ENCODE measurements at regions not wholly inside any gene's neighbourhood (a gene's known extent, or its start where the extent isn't known, plus 50 kb on each side); places are given as distances from the start of the nearest gene placed in this dataset.

DNA sequence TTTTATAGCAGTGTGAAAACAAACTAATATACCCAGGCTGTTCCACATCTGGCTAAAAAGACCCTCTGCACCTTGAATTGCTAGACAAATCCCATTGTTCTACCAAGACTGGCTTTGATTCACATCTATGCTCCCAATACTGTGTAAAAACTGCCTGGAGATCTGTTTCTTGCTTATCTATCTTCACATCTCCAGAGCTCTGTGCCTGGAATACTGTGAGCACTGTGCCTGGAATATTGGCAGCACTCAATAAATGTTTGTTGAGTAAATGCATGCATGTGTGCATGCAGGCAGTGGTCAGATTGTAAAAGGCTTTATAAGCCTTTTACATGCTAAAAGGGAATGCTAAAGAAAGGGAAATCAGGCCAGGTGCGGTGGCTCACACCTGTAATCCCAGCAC is 75.5 kb upstream of the APP start:
- Histone ChIP-seq H4K20me1 (replicated peaks; ENCODE audit: control insufficient read depth, insufficient read depth, low read length) (no peaks in the 10 kb centered on the region), H3K4me2 (ENCODE audit: insufficient read depth, low read length) (no peak overlapping the region), H3K36me3 (ENCODE audit: control insufficient read depth, insufficient read depth, low read length) (no peaks in the 10 kb centered on the region), H3K27ac (ENCODE audit: extremely low read depth, low read depth, low read length) (no peak overlapping the region), H3K9me3 (replicated peaks; ENCODE audit: control insufficient read depth, insufficient read depth, low read depth, low read length) (no peaks in the 10 kb centered on the region), H2AFZ (ENCODE audit: low read depth, low read length) (no peak overlapping the region), H3K4me3 (no peak overlapping the region), H3K4me1 (replicated peaks in 1 of 2; ENCODE audit: control insufficient read depth in 2 of 2, insufficient read depth in 2 of 2, low read length in 2 of 2) (no peaks in the 10 kb centered on the region), H3K27me3 (ENCODE audit: control insufficient read depth in 2 of 2, insufficient read depth in 2 of 2, low read length in 2 of 2) (no peaks in the 10 kb centered on the region), H3K79me2 (ENCODE audit: control insufficient read depth, insufficient read depth, low read length) (no peaks in the 10 kb centered on the region), H3K9me1 (ENCODE audit: control insufficient read depth, insufficient read depth, low read length) (no peaks in the 10 kb centered on the region), H3K9ac (ENCODE audit: insufficient read depth in 1 of 2, low read depth in 2 of 2, low read length in 2 of 2) (no peak overlapping the region)
- DNase-seq (ENCODE audit: extremely low read depth in 1 of 4, low spot score in 3 of 4) (no peak), FAIRE-seq (no peak), ATAC-seq (no peak)
- ChIA-PET CTCF (ENCODE audit: low intra/inter-chr PET ratio) (no interaction called here), POLR2A (no interaction called here)
- in situ Hi-C loops (cut with MboI) (no loop called here), intact Hi-C loops (cut with micrococcal nuclease) (no loop called here)
- TF ChIP-seq COPS2 (conservative IDR thresholded peaks at IDR 0.05) (no peak), CEBPB (tag; IDR thresholded peaks at IDR 0.05) (no peak), RBM25 (IDR thresholded peaks at IDR 0.05; ENCODE audit: low read depth, low read length, severe bottlenecking) (no peak), HNRNPK (IDR thresholded peaks at IDR 0.05; ENCODE audit: low read depth, low read length, poor library complexity, severe bottlenecking) (no peak)
- WGBS (ENCODE audit: insufficient coverage, low coverage, missing lambda C conversion rate): 0% methylated on average over 1 of the region's 1 CpG
- BruUV-seq (replicated peaks): no TSS peak

DNA sequence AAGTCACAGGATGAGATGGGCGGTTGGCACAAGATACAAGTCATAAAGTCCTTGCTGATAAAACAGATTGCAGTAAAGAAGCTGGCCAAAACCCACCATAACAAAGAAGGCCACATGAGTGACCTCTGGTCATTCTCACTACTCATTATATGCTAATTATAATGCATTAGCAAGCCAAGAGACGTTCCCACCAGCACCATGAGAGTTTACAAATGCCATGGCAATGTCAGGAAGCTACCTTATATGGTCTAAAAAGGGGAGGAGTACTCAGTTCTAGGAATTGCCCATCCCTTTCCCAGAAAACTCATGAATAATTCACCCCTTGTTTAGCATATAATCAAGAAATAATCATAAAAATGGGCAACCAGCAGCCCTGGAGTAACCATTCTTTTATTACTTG is 74.9 kb upstream of the APP start:
- Histone ChIP-seq H3K79me2 (ENCODE audit: control insufficient read depth, insufficient read depth, low read length) (no peaks in the 10 kb centered on the region), H3K9ac (ENCODE audit: insufficient read depth in 1 of 2, low read depth in 2 of 2, low read length in 2 of 2) (no peak overlapping the region), H3K27me3 (ENCODE audit: control insufficient read depth in 2 of 2, insufficient read depth in 2 of 2, low read length in 2 of 2) (no peaks in the 10 kb centered on the region), H3K4me3 (no peak overlapping the region), H3K4me1 (replicated peaks in 1 of 2; ENCODE audit: control insufficient read depth in 2 of 2, insufficient read depth in 2 of 2, low read length in 2 of 2) (no peaks in the 10 kb centered on the region), H4K20me1 (replicated peaks; ENCODE audit: control insufficient read depth, insufficient read depth, low read length) (no peaks in the 10 kb centered on the region), H3K27ac (ENCODE audit: extremely low read depth, low read depth, low read length) (no peak overlapping the region), H3K9me3 (replicated peaks; ENCODE audit: control insufficient read depth, insufficient read depth, low read depth, low read length) (no peaks in the 10 kb centered on the region), H2AFZ (ENCODE audit: low read depth, low read length) (no peak overlapping the region), H3K9me1 (ENCODE audit: control insufficient read depth, insufficient read depth, low read length) (no peaks in the 10 kb centered on the region), H3K36me3 (ENCODE audit: control insufficient read depth, insufficient read depth, low read length) (no peaks in the 10 kb centered on the region), H3K4me2 (ENCODE audit: insufficient read depth, low read length) (no peak overlapping the region)
- intact Hi-C loops (cut with micrococcal nuclease) (no loop called here), in situ Hi-C loops (cut with MboI) (no loop called here)
- FAIRE-seq (no peak), DNase-seq (ENCODE audit: extremely low read depth in 1 of 4, low spot score in 3 of 4) (no peak), ATAC-seq (no peak)
- 0% methylated on average over 2 of the region's 2 CpGs for WGBS (ENCODE audit: insufficient coverage, low coverage, missing lambda C conversion rate)
- no TSS peak for BruUV-seq (replicated peaks)
- POLR2A ChIA-PET: no interaction called here
- CTCF ChIA-PET (ENCODE audit: low intra/inter-chr PET ratio): no interaction called here
- no peak for TF ChIP-seq ELF4 (CRISPR knock-in tag; IDR thresholded peaks at IDR 0.05)
- TF ChIP-seq HIVEP1 (CRISPR knock-in tag; IDR thresholded peaks at IDR 0.05): no peak
- TF ChIP-seq, protein P1, sequence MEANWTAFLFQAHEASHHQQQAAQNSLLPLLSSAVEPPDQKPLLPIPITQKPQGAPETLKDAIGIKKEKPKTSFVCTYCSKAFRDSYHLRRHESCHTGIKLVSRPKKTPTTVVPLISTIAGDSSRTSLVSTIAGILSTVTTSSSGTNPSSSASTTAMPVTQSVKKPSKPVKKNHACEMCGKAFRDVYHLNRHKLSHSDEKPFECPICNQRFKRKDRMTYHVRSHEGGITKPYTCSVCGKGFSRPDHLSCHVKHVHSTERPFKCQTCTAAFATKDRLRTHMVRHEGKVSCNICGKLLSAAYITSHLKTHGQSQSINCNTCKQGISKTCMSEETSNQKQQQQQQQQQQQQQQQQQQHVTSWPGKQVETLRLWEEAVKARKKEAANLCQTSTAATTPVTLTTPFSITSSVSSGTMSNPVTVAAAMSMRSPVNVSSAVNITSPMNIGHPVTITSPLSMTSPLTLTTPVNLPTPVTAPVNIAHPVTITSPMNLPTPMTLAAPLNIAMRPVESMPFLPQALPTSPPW (CRISPR knock-in tag; IDR thresholded peaks at IDR 0.05): no peak
- TF ChIP-seq PPARD (CRISPR knock-in tag; IDR thresholded peaks at IDR 0.05): no peak
- no peak for TF ChIP-seq ERF (CRISPR knock-in tag; IDR thresholded peaks at IDR 0.05)
- no peak for TF ChIP-seq SPI1 (IDR thresholded peaks at IDR 0.05; ENCODE audit: borderline replicate concordance, low read depth, low read length)
- TF ChIP-seq ZNF785 (CRISPR knock-in tag; IDR thresholded peaks at IDR 0.05): no peak
- TF ChIP-seq, protein P2, sequence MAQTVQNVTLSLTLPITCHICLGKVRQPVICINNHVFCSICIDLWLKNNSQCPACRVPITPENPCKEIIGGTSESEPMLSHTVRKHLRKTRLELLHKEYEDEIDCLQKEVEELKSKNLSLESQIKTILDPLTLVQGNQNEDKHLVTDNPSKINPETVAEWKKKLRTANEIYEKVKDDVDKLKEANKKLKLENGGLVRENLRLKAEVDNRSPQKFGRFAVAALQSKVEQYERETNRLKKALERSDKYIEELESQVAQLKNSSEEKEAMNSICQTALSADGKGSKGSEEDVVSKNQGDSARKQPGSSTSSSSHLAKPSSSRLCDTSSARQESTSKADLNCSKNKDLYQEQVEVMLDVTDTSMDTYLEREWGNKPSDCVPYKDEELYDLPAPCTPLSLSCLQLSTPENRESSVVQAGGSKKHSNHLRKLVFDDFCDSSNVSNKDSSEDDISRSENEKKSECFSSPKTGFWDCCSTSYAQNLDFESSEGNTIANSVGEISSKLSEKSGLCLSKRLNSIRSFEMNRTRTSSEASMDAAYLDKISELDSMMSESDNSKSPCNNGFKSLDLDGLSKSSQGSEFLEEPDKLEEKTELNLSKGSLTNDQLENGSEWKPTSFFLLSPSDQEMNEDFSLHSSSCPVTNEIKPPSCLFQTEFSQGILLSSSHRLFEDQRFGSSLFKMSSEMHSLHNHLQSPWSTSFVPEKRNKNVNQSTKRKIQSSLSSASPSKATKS (CRISPR knock-in tag; IDR thresholded peaks at IDR 0.05): no peak
- TF ChIP-seq SNRNP70 (optimal IDR thresholded peaks at IDR 0.05; ENCODE audit: low read depth, low read length): no peak
- no peak for TF ChIP-seq ZC3H11A (IDR thresholded peaks at IDR 0.05; ENCODE audit: low read depth, low read length)
- no peak for TF ChIP-seq KLF16 (IDR thresholded peaks at IDR 0.05)
- TF ChIP-seq MYBL2 (IDR thresholded peaks at IDR 0.05; ENCODE audit: low read depth): no peak
- TF ChIP-seq MYBL2 (CRISPR knock-in tag; IDR thresholded peaks at IDR 0.05; ENCODE audit: borderline replicate concordance): no peak
